Brain microvascular endothelial cell (primary cell): ENCODE measurements at regions not wholly inside any gene's neighbourhood (a gene's known extent, or its start where the extent isn't known, plus 50 kb on each side); places are given as distances from the start of the nearest gene placed in this dataset.

ENCODE experiments used
- DNase-seq: peaks from one replicate; pipeline ENCODE4 v3.0.0-alpha.2; 2020
- H3K27ac ChIP-seq: fragments of 250-450 bp; sonication (Bioruptor Pico); 2 replicates; pipeline ENCODE4 v1.5.1; 2020; ENCODE audit warnings: mild to moderate bottlenecking, moderate library complexity
- H3K27me3 ChIP-seq: fragments of 250-450 bp; sonication (Bioruptor Pico); replicated peaks from 2 replicates; pipeline ENCODE4 v1.5.1; 2020; ENCODE audit warnings: mild to moderate bottlenecking
- H3K36me3 ChIP-seq: fragments of 250-450 bp; sonication (Bioruptor Pico); replicated peaks from 2 replicates; pipeline ENCODE4 v1.5.1; 2020; ENCODE audit warnings: mild to moderate bottlenecking
- H3K4me3 ChIP-seq: 2 replicates; pipeline ENCODE4 v1.5.1; 2011; ENCODE audit warnings: low read depth, mild to moderate bottlenecking, control low read depth, low read length, moderate library complexity
- in situ Hi-C: cut with HindIII; loops from 2 replicates; pipeline ENCODE4 v1.10.0; 2017; ENCODE audit warnings: low sequenced_read_pairs, low pct_ligation_motif_present
- TF ChIP-seq, protein P1 (sequence below): IDR thresholded peaks from 2 replicates; pipeline ENCODE4 v1.5.1; 2011; ENCODE audit warnings: low read depth, mild to moderate bottlenecking, moderate library complexity, low read length, control low read depth, inconsistent platforms; ENCODE audit errors: missing control alignments

DNA sequence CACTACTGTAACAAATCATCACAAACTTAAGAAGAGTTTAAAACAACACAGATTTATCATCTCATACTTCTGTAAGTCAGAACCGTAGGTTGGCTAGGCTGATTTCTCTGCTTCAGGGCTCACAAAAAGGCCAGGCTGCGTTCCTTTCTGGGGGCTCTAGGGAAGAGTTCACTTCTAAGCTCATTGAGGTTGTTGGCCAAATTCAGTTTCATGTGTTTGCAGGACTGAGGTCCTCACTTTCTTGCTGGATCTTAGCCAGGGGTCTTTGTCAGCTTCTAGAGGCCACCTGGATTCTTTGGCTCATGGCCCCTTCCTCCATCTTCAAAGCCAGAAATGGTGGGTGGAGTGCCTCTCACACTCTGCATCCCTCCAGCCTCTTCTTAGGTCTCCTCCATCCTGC lies 76.0 kb downstream of the ACTBL2 start:
- DNase-seq, result no peak
- TF ChIP-seq, protein P1, sequence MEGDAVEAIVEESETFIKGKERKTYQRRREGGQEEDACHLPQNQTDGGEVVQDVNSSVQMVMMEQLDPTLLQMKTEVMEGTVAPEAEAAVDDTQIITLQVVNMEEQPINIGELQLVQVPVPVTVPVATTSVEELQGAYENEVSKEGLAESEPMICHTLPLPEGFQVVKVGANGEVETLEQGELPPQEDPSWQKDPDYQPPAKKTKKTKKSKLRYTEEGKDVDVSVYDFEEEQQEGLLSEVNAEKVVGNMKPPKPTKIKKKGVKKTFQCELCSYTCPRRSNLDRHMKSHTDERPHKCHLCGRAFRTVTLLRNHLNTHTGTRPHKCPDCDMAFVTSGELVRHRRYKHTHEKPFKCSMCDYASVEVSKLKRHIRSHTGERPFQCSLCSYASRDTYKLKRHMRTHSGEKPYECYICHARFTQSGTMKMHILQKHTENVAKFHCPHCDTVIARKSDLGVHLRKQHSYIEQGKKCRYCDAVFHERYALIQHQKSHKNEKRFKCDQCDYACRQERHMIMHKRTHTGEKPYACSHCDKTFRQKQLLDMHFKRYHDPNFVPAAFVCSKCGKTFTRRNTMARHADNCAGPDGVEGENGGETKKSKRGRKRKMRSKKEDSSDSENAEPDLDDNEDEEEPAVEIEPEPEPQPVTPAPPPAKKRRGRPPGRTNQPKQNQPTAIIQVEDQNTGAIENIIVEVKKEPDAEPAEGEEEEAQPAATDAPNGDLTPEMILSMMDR, result no peak
- Histone ChIP-seq H3K27ac (no peak overlapping the region), H3K4me3 (no peak overlapping the region), H3K36me3 (no peaks in the 10 kb centered on the region), H3K27me3 (no peaks in the 10 kb centered on the region)
- in situ Hi-C loops, result no loop called here

DNA sequence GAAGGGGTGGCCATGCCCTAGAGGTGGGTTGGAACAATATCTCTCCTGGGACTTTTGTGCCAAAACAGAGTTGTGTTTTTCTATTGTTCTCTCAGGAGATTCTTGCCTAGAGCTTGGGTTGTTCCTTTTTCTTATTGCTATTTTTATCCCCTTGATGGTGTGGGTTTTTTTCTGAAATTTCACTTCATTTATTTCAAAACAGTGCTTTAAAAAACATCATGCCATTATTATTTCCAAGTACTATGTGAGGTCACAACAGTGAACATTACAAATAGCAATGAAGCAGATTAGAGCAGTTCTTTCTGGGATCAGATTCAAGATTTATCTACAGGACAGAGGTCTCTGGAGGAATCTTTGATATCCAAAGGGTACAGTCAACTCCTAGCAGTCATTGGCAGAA lies 76.6 kb downstream of the ACTBL2 start:
- Histone ChIP-seq H3K4me3 (no peak overlapping the region), H3K36me3 (no peaks in the 10 kb centered on the region), H3K27me3 (no peaks in the 10 kb centered on the region), H3K27ac (no peak overlapping the region)
- TF ChIP-seq, protein P1, result no peak
- in situ Hi-C loops, result no loop called here
- no peak for DNase-seq

GRCh38 chr5:57402761-57403160 lies 79.8 kb downstream of the ACTBL2 start:
- Histone ChIP-seq H3K36me3 (no peaks in the 10 kb centered on the region), H3K27me3 (no peaks in the 10 kb centered on the region), H3K4me3 (no peak overlapping the region), H3K27ac (no peak overlapping the region)
- in situ Hi-C loops, result no loop called here
- DNase-seq, result no peak
- TF ChIP-seq, protein P1, result no peak

- TF ChIP-seq, protein P1, result no peak
- no peak overlapping the region for H3K27ac ChIP-seq
- DNase-seq, result no peak
- no peaks in the 10 kb centered on the region for H3K36me3 ChIP-seq
- in situ Hi-C loops, result no loop called here
- H3K4me3 ChIP-seq, result no peak overlapping the region
- no peaks in the 10 kb centered on the region for H3K27me3 ChIP-seq
Observed at GRCh38 chr5:57402348-57402747, 80.3 kb downstream of the ACTBL2 start.

DNA sequence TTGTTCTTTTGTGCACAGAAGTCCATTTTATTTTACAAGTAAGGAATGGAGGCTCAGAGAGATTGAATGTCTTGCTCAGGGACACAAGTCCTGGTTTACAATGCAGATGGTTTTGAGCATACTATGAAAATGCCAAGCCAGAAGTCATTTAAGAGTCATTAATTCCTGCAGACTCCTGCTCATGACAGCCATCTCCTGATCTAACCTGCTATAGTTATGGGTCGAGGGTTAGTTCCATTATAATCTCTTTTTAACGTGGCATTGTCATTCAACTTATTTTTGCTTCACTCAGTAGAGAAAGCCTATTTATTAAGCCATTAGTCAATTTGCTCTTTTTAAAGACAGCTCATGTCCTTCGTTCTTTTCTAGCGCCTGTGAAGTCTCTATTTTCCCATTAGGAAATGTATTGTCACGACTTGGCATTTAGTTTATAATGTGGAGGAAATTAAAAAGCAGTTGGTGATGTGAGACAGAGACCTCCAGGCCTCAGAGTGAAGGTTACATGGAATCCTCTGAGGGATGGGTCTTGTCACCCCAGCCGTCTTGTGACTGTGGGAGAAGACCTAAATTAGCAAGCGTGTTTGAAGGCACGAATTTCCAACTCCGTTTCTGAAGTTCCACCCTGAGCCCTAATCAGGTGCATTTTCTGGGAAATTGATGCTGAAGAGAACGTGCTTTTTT lies 84.1 kb downstream of the ACTBL2 start:
- no peak for DNase-seq
- TF ChIP-seq, protein P1, result no peak
- H3K36me3 ChIP-seq, result no peaks in the 10 kb centered on the region
- in situ Hi-C loops, result no loop called here
- H3K4me3 ChIP-seq, result no peak overlapping the region
- no peaks in the 10 kb centered on the region for H3K27me3 ChIP-seq
- no peak overlapping the region for H3K27ac ChIP-seq

DNA sequence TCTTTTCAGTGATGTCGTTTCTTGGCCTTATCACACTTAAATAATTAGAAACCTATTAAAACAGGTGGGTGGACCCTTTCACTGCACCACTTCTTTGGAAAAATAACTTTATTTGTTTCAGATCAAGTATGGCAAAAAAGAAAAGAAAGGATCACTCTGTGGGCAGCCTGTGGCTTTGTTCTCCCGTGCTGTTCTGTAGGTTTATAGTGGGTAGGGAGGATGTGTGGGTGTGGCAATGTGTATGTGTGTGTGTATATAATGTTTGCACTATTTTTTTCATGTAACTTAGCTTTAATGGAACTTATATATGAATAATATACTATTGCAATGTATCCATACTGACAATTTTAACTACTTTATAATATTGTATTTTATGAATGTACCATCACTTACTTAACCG lies 85.9 kb downstream of the ACTBL2 start:
- no peaks in the 10 kb centered on the region for H3K27me3 ChIP-seq
- no peak for DNase-seq
- no peak overlapping the region for H3K27ac ChIP-seq
- no peak overlapping the region for H3K4me3 ChIP-seq
- in situ Hi-C loops, result no loop called here
- TF ChIP-seq, protein P1, result no peak
- no peaks in the 10 kb centered on the region for H3K36me3 ChIP-seq
